T47D (cell line): ENCODE measurements at regions not wholly inside any gene's neighbourhood (a gene's known extent, or its start where the extent isn't known, plus 50 kb on each side); places are given as distances from the start of the nearest gene placed in this dataset.
"Not testable (repeated sequence)": the region's sequence is repeated elsewhere in the genome, so short reads cannot be mapped to it uniquely, and the experiment has no call there.

Experiments
- DNase-seq, 2 experiments: peaks; one replicate each; pipeline versions ENCODE4 v3.0.0 to v3.0.0-alpha.2; 2011 to 2012; ENCODE audit warnings: low read depth in 1 of 2, low spot score in 1 of 2
- JUND ChIP-seq: IDR thresholded peaks from 2 replicates; pipeline ENCODE4 v1.6.1; 2012; ENCODE audit warnings: low read depth
- in situ Hi-C: cut with HindIII; loops from 2 replicates; pipeline ENCODE4 v1.10.0; 2016; ENCODE audit warnings: low sequenced_read_pairs, low pct_unique_long_range_greater_than_20kb

GRCh38 chr5:62066761-62067277 lies 239.2 kb upstream of the KIF2A start:
- in situ Hi-C loops: no loop called here
- no peak for TF ChIP-seq JUND
- DNase-seq: no peak

GRCh38 chr5:62068554-62068953 lies 237.5 kb upstream of the KIF2A start:
- in situ Hi-C loops: no loop called here
- TF ChIP-seq JUND: no peak
- DNase-seq: no peak

- no peak for DNase-seq
- no peak for TF ChIP-seq JUND
- in situ Hi-C loops: no loop called here
Observed at GRCh38 chr5:62077387-62077786, 228.6 kb upstream of the KIF2A start.

GRCh38 chr5:62077823-62078550 lies 228.0 kb upstream of the KIF2A start:
- TF ChIP-seq JUND: no peak
- DNase-seq: peak in 1 of 2 experiments; percentile 24
- in situ Hi-C loops: no loop called here

- no peak for TF ChIP-seq JUND
- DNase-seq: no peak
- in situ Hi-C loops: no loop called here
Observed at GRCh38 chr5:62082370-62082801, 223.6 kb upstream of the KIF2A start.

GRCh38 chr5:62083247-62083646 lies 222.8 kb upstream of the KIF2A start:
- no peak for TF ChIP-seq JUND
- in situ Hi-C loops: no loop called here
- DNase-seq: no peak

- in situ Hi-C loops: no loop called here
- TF ChIP-seq JUND: no peak
- no peak for DNase-seq
Observed at GRCh38 chr5:62083661-62084060, 222.3 kb upstream of the KIF2A start.

GRCh38 chr5:62084391-62084790 lies 221.6 kb upstream of the KIF2A start:
- no peak for DNase-seq
- in situ Hi-C loops: no loop called here
- TF ChIP-seq JUND: no peak

GRCh38 chr5:62090953-62091352 lies 215.1 kb upstream of the KIF2A start:
- no peak for DNase-seq
- in situ Hi-C loops: no loop called here
- TF ChIP-seq JUND: no peak

GRCh38 chr5:62093411-62093810 lies 212.6 kb upstream of the KIF2A start:
- in situ Hi-C loops: no loop called here
- no peak for TF ChIP-seq JUND
- no peak for DNase-seq

- no peak for TF ChIP-seq JUND
- in situ Hi-C loops: no loop called here
- peak; percentile 14 to 27 for DNase-seq
Observed at GRCh38 chr5:62093976-62094375, 212.0 kb upstream of the KIF2A start.

- no peak for DNase-seq
- in situ Hi-C loops: no loop called here
- TF ChIP-seq JUND: no peak
Observed at GRCh38 chr5:62097361-62097760, 208.6 kb upstream of the KIF2A start.

- in situ Hi-C loops: no loop called here
- DNase-seq: no peak
- TF ChIP-seq JUND: no peak
Observed at GRCh38 chr5:62100201-62100600, 205.8 kb upstream of the KIF2A start.

- in situ Hi-C loops, DNase-seq: not testable (repeated sequence)
Observed at GRCh38 chr5:62103863-62104262, 202.1 kb upstream of the KIF2A start.
